HepG2 (cell line): ENCODE measurements at regions not wholly inside any gene's neighbourhood (a gene's known extent, or its start where the extent isn't known, plus 50 kb on each side); places are given as distances from the start of the nearest gene placed in this dataset.

Experiments
- SMARCC2 ChIP-seq: fragments of 450-650 bp; IDR thresholded peaks from 2 replicates; pipeline ENCODE4 v1.6.1; 2017; ENCODE audit warnings: antibody characterized with exemption, mild to moderate bottlenecking
- TGIF2 ChIP-seq: IDR thresholded peaks from 2 replicates; pipeline ENCODE4 v1.6.1; 2016; ENCODE audit warnings: control low read depth, missing compliant biosample characterization
- U2AF2 ChIP-seq: fragments of 200-400 bp; formaldehyde crosslinking; IDR thresholded peaks from 2 replicates; pipeline ENCODE4 v1.6.1; 2017; ENCODE audit warnings: low read depth, mild to moderate bottlenecking, low read length
- TF ChIP-seq, protein P1 (sequence below): IDR thresholded peaks from 2 replicates; pipeline ENCODE4 v1.6.1; 2012; ENCODE audit warnings: inconsistent platforms
- TF ChIP-seq, protein P2 (sequence below), 2 experiments: sonication (generic) in 1 of 2; formaldehyde crosslinking in 1 of 2; IDR thresholded peaks; 2 replicates each; pipeline versions ENCODE4 v1.5.1 to v1.6.1; 2011 to 2020; ENCODE audit warnings: borderline replicate concordance in 1 of 2, low read depth in 1 of 2, low read length in 1 of 2, mild to moderate bottlenecking in 1 of 2, missing genetic modification reagents in 1 of 2, moderate library complexity in 1 of 2
- TF ChIP-seq, protein P3 (sequence below): sonication (generic); formaldehyde crosslinking; IDR thresholded peaks from 2 replicates; pipeline ENCODE4 v1.4.0; 2020; ENCODE audit warnings: mild to moderate bottlenecking, missing genetic modification reagents
- TF ChIP-seq, protein P4 (sequence below): sonication (generic); formaldehyde crosslinking; IDR thresholded peaks from 2 replicates; pipeline ENCODE4 v1.4.0; 2020; ENCODE audit warnings: missing genetic modification reagents
- TF ChIP-seq, protein P5 (sequence below): sonication (generic); formaldehyde crosslinking; IDR thresholded peaks from 2 replicates; pipeline ENCODE4 v1.5.0; 2020; ENCODE audit warnings: mild to moderate bottlenecking, missing genetic modification reagents, moderate library complexity
- TF ChIP-seq, protein P6 (sequence below): sonication (generic); formaldehyde crosslinking; IDR thresholded peaks from 2 replicates; pipeline ENCODE4 v1.4.0; 2020; ENCODE audit warnings: missing genetic modification reagents

DNA sequence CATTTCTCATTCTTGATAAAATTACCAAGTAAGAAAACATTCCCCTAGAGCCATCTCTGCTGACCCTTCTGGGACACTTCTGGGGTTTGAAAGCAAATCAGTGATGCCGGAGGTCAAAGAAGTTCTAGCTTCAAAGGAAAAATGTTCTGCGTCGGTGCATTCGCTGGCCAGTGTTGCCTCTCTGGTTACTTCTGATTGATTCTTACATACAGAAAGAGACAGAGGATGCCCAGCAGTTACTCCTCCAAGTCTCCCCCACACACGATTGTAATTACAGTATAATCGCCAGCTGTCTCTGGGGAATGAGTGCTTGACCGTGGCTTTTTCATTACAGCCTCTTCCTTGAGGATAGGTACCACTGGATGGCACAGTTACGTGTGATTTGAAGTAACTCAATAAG is 150.9 kb downstream of the SNX19 start:
- TF ChIP-seq, protein P1, sequence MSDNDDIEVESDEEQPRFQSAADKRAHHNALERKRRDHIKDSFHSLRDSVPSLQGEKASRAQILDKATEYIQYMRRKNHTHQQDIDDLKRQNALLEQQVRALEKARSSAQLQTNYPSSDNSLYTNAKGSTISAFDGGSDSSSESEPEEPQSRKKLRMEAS: no peak
- TF ChIP-seq, protein P2, sequence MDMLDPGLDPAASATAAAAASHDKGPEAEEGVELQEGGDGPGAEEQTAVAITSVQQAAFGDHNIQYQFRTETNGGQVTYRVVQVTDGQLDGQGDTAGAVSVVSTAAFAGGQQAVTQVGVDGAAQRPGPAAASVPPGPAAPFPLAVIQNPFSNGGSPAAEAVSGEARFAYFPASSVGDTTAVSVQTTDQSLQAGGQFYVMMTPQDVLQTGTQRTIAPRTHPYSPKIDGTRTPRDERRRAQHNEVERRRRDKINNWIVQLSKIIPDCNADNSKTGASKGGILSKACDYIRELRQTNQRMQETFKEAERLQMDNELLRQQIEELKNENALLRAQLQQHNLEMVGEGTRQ (IDR thresholded peaks at IDR 0.05; ENCODE audit: low read depth, low read length): no peak
- TF ChIP-seq, protein P2 (CRISPR knock-in tag; IDR thresholded peaks at IDR 0.05; ENCODE audit: borderline replicate concordance): no peak
- no peak for TF ChIP-seq SMARCC2
- TF ChIP-seq, protein P3, sequence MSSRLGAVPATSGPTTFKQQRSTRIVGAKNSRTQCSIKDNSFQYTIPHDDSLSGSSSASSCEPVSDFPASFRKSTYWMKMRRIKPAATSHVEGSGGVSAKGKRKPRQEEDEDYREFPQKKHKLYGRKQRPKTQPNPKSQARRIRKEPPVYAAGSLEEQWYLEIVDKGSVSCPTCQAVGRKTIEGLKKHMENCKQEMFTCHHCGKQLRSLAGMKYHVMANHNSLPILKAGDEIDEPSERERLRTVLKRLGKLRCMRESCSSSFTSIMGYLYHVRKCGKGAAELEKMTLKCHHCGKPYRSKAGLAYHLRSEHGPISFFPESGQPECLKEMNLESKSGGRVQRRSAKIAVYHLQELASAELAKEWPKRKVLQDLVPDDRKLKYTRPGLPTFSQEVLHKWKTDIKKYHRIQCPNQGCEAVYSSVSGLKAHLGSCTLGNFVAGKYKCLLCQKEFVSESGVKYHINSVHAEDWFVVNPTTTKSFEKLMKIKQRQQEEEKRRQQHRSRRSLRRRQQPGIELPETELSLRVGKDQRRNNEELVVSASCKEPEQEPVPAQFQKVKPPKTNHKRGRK (CRISPR knock-in tag): no peak
- TF ChIP-seq, protein P4, sequence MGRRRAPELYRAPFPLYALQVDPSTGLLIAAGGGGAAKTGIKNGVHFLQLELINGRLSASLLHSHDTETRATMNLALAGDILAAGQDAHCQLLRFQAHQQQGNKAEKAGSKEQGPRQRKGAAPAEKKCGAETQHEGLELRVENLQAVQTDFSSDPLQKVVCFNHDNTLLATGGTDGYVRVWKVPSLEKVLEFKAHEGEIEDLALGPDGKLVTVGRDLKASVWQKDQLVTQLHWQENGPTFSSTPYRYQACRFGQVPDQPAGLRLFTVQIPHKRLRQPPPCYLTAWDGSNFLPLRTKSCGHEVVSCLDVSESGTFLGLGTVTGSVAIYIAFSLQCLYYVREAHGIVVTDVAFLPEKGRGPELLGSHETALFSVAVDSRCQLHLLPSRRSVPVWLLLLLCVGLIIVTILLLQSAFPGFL (CRISPR knock-in tag): no peak
- TF ChIP-seq U2AF2: no peak
- TF ChIP-seq, protein P5, sequence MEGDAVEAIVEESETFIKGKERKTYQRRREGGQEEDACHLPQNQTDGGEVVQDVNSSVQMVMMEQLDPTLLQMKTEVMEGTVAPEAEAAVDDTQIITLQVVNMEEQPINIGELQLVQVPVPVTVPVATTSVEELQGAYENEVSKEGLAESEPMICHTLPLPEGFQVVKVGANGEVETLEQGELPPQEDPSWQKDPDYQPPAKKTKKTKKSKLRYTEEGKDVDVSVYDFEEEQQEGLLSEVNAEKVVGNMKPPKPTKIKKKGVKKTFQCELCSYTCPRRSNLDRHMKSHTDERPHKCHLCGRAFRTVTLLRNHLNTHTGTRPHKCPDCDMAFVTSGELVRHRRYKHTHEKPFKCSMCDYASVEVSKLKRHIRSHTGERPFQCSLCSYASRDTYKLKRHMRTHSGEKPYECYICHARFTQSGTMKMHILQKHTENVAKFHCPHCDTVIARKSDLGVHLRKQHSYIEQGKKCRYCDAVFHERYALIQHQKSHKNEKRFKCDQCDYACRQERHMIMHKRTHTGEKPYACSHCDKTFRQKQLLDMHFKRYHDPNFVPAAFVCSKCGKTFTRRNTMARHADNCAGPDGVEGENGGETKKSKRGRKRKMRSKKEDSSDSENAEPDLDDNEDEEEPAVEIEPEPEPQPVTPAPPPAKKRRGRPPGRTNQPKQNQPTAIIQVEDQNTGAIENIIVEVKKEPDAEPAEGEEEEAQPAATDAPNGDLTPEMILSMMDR (CRISPR knock-in tag): no peak
- TF ChIP-seq TGIF2 (CRISPR knock-in tag): no peak
- TF ChIP-seq, protein P6, sequence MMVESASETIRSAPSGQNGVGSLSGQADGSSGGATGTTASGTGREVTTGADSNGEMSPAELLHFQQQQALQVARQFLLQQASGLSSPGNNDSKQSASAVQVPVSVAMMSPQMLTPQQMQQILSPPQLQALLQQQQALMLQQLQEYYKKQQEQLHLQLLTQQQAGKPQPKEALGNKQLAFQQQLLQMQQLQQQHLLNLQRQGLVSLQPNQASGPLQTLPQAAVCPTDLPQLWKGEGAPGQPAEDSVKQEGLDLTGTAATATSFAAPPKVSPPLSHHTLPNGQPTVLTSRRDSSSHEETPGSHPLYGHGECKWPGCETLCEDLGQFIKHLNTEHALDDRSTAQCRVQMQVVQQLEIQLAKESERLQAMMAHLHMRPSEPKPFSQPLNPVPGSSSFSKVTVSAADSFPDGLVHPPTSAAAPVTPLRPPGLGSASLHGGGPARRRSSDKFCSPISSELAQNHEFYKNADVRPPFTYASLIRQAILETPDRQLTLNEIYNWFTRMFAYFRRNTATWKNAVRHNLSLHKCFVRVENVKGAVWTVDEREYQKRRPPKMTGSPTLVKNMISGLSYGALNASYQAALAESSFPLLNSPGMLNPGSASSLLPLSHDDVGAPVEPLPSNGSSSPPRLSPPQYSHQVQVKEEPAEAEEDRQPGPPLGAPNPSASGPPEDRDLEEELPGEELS: no peak
